ENCODE measurements at regions not wholly inside any gene's neighbourhood (a gene's known extent, or its start where the extent isn't known, plus 50 kb on each side); places are given as distances from the start of the nearest gene placed in this dataset.

DNA sequence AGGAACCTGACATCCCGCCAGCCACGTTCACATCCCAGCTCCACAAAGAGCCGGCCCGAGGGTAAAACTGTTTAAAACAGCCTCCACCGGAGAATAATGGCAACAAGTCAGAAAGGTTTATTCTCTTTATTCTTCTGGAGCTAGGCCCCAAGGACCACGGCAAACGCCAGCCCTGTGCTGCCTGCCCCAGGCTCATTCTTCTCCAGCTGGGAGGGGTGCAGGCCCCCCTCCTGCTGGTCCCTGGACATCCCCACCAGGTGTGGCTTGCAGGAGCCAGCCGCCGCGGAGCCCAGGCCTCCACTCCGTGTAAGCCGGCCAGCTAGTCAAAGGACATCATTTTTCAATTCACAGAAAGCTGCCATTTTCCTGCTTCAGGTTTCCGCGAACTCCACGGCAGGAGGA lies 65.8 kb upstream of the SALL3 start:
- H3K27me3 ChIP-seq (ENCODE audit: control insufficient read depth in 1 of 2, insufficient read depth in 2 of 2, low read length in 2 of 2): peaks cover 0 to 27% of the 10 kb centered on the region in 2 experiments; a peak in 4 of 5 replicates
- in situ Hi-C loops (cut with HindIII; ENCODE audit: extremely low pct_ligation_motif_present, low pct_unique_long_range_greater_than_20kb): no loop called here
- TF ChIP-seq, protein P1, sequence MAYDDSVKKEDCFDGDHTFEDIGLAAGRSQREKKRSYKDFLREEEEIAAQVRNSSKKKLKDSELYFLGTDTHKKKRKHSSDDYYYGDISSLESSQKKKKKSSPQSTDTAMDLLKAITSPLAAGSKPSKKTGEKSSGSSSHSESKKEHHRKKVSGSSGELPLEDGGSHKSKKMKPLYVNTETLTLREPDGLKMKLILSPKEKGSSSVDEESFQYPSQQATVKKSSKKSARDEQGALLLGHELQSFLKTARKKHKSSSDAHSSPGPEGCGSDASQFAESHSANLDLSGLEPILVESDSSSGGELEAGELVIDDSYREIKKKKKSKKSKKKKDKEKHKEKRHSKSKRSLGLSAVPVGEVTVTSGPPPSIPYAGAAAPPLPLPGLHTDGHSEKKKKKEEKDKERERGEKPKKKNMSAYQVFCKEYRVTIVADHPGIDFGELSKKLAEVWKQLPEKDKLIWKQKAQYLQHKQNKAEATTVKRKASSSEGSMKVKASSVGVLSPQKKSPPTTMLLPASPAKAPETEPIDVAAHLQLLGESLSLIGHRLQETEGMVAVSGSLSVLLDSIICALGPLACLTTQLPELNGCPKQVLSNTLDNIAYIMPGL (CRISPR knock-in tag; IDR thresholded peaks at IDR 0.05; ENCODE audit: borderline replicate concordance in 1 of 2, low read depth in 1 of 2): no peak
- no peak for TF ChIP-seq ZNF75D (CRISPR knock-in tag; IDR thresholded peaks at IDR 0.05; ENCODE audit: borderline replicate concordance)

DNA sequence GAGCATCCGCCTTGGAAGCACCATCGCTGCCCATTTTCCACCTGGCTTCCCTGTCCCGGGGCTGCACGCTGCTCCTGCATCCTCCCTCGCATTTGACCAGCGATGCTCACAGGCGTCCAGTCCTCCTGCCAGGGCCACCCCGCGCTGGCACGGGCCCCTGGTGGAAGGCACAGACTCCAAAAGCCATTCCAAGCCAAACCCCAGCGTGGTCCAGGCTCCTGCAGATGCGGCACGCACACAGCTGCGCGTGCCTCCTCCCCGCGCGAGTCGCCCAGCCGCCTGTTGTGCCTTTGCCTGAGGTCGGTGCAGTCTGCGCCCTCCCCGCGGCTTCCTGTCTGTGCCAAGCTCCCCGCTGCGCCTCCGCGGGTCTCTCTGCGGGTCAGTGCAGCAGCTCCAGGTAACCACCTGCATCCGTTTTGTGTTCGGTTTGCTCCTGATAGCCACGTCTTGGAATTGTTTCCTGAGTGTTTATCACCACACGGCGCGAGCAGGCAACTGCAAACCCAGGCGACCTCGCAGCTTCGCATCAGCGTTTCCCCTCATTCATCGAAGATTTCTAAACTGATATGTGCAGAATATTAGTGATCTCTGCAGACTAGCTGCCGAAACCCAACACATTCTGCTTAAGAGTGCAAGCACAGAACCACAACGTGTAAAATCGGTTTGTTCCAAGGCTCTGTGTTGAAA lies 65.2 kb upstream of the SALL3 start:
- H2AFZ ChIP-seq (ENCODE audit: low read length): no peak overlapping the region
- no peaks in the 10 kb centered on the region for H3K36me3 ChIP-seq (replicated peaks in 1 of 2; ENCODE audit: control insufficient read depth in 1 of 2, insufficient read depth in 2 of 2, low read length in 2 of 2)
- H3K27ac ChIP-seq (ENCODE audit: extremely low read length, insufficient read depth, low read length): no peak overlapping the region
- H3K4me2 ChIP-seq (ENCODE audit: low read depth, low read length): no peak overlapping the region
- DNase-seq (ENCODE audit: low spot score) (no peak), ATAC-seq (no peak), FAIRE-seq (no peak)
- WGBS (ENCODE audit: low lambda C conversion rate): 53% methylated on average over 33 of the region's 43 CpGs
- no peaks in the 10 kb centered on the region for H3K9me3 ChIP-seq (ENCODE audit: low read length)
- no peak overlapping the region for H3K4me3 ChIP-seq (replicated peaks in 1 of 3; ENCODE audit: insufficient read depth in 1 of 3, low read depth in 2 of 3, low read length in 3 of 3)
- no peaks in the 10 kb centered on the region for H3K79me2 ChIP-seq (ENCODE audit: insufficient read depth, low read length)
- no peaks in the 10 kb centered on the region for H3K4me1 ChIP-seq (ENCODE audit: insufficient read depth, low read length)
- BruUV-seq (replicated peaks): no TSS peak
- H4K20me1 ChIP-seq (ENCODE audit: insufficient read depth, low read length): no peaks in the 10 kb centered on the region
- POLR2A ChIA-PET: no interaction called here
- intact Hi-C loops (cut with micrococcal nuclease; ENCODE audit: unreplicated experiment): no loop called here
- CTCF ChIA-PET (ENCODE audit: low intra/inter-chr PET ratio, low total read pairs): no interaction called here
- peaks cover 0 to 27% of the 10 kb centered on the region in 2 experiments; a peak in 4 of 5 replicates for H3K27me3 ChIP-seq (ENCODE audit: control insufficient read depth in 1 of 2, insufficient read depth in 2 of 2, low read length in 2 of 2)
- in situ Hi-C loops (cut with HindIII; ENCODE audit: extremely low pct_ligation_motif_present, low pct_unique_long_range_greater_than_20kb): no loop called here
- TF ChIP-seq CCAR2 (optimal IDR thresholded peaks at IDR 0.05; ENCODE audit: low read depth, low read length) (no peak), SIN3A (IDR thresholded peaks at IDR 0.05; ENCODE audit: borderline replicate concordance, low read depth, low read length) (no peak), KLF15 (CRISPR knock-in tag; IDR thresholded peaks at IDR 0.05; ENCODE audit: borderline replicate concordance) (no peak), BCL6 (CRISPR knock-in tag; IDR thresholded peaks at IDR 0.05) (no peak), ZNF605 (CRISPR knock-in tag; IDR thresholded peaks at IDR 0.05) (no peak), ZNF790 (CRISPR knock-in tag; IDR thresholded peaks at IDR 0.05; ENCODE audit: borderline replicate concordance) (no peak)
- H3K9ac ChIP-seq (ENCODE audit: insufficient read depth, low read depth, low read length): no peak overlapping the region

More for the DNA sequence above, 65.8 kb upstream of the SALL3 start:
- Histone ChIP-seq H3K9ac (ENCODE audit: insufficient read depth, low read depth, low read length) (no peak overlapping the region), H2AFZ (ENCODE audit: low read length) (no peak overlapping the region), H3K9me3 (ENCODE audit: low read length) (no peaks in the 10 kb centered on the region), H4K20me1 (ENCODE audit: insufficient read depth, low read length) (no peaks in the 10 kb centered on the region), H3K27ac (ENCODE audit: extremely low read length, insufficient read depth, low read length) (no peak overlapping the region), H3K4me3 (replicated peaks in 1 of 3; ENCODE audit: insufficient read depth in 1 of 3, low read depth in 2 of 3, low read length in 3 of 3) (no peak overlapping the region), H3K79me2 (ENCODE audit: insufficient read depth, low read length) (no peaks in the 10 kb centered on the region), H3K4me1 (ENCODE audit: insufficient read depth, low read length) (no peaks in the 10 kb centered on the region), H3K36me3 (replicated peaks in 1 of 2; ENCODE audit: control insufficient read depth in 1 of 2, insufficient read depth in 2 of 2, low read length in 2 of 2) (no peaks in the 10 kb centered on the region), H3K4me2 (ENCODE audit: low read depth, low read length) (no peak overlapping the region)
- ChIA-PET CTCF (ENCODE audit: low intra/inter-chr PET ratio, low total read pairs) (no interaction called here), POLR2A (no interaction called here)
- no TSS peak for BruUV-seq (replicated peaks)
- DNase-seq (ENCODE audit: low spot score) (no peak), ATAC-seq (no peak), FAIRE-seq (no peak)
- intact Hi-C loops (cut with micrococcal nuclease; ENCODE audit: unreplicated experiment): no loop called here
- WGBS (ENCODE audit: low lambda C conversion rate): 42% methylated on average over 9 of the region's 15 CpGs

Data from HepG2 (cell line).